HG03457 (cell line): ENCODE measurements at regions not wholly inside any gene's neighbourhood (a gene's known extent, or its start where the extent isn't known, plus 50 kb on each side); places are given as distances from the start of the nearest gene placed in this dataset.
"Not testable (repeated sequence)": the region's sequence is repeated elsewhere in the genome, so short reads cannot be mapped to it uniquely, and the experiment has no call there.

Experiments used
- ATAC-seq: cut with Tn5 transposase; IDR thresholded peaks from one replicate; pipeline ENCODE4 v1.9.1; 2021; ENCODE audit warnings: moderate number of reproducible peaks; ENCODE audit not compliant: unreplicated experiment

GRCh38 chr3:104411757-104412156, 955.0 kb upstream of the ALCAM start:
- ATAC-seq, result no peak

DNA sequence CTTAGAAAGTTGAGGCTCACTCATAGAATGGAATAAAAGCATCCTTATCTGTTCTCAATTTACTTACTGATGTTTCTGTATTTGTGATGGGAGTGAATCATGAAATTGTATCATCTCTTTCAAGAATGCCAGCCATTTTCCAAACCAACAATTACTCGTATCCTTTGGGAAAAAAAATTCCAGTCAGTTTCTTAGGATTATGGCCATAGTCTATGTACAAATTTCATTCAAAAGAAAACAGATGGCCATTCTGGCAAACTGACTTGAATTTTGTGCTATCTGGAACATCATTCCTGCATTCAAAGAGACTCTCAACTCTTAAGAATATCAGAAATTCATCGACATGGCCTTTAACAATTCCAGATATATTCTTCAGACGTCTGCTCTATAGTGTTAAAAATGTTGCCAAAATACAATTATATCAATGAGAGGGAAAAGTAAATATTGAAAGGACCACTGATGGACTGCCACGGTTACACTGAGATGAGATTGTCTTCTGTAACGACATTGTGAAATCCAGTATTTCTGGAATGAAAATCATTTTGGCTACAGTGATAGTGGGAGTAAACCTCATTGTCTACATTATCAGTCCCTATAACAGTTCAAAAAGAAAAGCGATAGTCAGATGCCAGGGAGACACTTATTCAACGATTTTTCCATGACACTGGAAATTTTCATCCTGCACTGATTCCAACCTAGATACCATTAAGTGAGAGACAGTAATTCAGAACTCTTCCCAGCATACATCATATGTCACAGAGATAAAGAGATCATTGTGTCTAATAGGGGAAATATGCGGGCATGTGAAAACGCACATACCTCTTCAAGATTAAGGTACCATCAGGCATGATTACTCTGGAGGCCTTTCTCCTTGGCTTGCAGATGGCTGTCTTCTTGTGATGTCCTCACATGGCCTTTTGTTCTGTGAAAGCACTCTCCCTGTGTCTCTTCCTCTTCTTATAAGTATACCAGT, 953.8 kb upstream of the ALCAM start:
- ATAC-seq, result no peak

GRCh38 chr3:104428337-104428925, 938.3 kb upstream of the ALCAM start:
- ATAC-seq, result no peak

DNA sequence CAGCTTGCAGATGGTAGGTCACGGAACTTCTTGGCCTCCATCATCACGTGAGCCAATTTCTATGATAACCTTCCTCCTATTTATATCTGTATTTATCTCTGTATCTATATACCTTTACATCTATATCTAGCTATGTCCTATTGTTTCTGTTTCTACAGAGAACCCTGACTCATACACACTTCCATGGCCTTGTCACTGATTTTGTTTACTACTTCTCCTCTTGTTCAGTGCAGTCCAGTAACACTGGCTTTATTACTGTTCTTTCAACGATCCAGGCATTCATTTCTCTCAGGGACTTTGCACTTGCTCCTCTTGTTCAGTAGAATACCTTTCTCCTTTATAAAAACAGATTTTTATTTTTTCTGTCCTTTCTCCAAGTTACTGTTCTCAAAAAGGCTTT, 937.0 kb upstream of the ALCAM start:
- ATAC-seq, result no peak

DNA sequence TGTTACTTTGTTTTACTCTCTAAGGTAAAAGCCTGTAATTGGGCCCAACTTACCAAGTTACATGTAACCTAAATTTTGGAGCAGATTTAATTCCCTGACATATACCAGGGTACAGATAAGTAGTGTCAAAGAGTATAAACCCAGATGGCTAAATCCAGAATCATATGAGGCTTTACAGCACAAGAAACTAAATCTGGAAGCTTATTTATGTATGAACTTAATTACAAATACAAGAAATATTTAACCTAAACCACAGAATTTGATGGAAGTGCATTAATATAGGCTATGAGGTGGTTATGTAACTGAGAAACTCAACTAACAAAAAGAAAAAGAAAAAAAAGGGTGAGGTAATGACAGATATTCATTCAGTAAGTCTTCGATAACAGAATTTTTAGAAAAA, 930.2 kb upstream of the ALCAM start:
- no peak for ATAC-seq

GRCh38 chr3:104437131-104437750, 929.5 kb upstream of the ALCAM start:
- ATAC-seq, result no peak

DNA sequence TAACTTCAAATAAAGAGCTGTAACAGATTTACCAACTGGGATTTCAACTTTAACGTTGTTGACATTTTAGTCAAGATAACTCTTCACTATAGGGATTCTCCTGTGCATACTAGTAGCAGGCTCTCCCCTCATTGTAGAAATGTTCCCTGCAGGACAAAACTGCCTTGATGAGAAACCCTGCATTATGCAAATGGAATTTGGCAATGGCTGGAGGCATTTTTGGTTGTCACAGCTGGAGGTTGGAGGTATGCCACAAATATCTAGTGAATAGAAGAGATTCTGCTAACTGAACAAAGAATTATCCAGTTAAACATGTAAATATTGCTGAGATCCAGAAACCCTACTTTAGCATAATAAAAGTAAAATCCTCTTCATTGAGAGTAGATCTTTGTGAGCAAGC, 928.8 kb upstream of the ALCAM start:
- ATAC-seq, result no peak

DNA sequence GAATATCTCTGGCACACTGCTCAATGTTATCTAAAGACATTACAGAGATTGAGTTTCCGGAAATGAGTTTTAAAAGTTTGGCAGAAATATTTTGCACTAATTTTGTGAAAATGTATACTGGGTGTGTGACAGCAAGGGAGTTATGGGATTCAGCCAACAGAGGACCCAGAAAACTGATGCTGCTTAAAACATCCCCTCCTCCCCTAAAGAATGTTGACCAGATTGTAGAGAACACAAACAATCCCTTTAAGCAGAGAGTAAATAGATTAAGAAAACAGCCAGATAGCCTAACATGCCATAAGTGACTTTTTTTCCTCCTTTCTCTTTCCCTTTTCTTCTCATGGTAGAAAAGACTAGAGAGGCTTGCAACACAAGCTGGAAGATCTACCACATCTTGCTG, 928.0 kb upstream of the ALCAM start:
- ATAC-seq, result no peak

DNA sequence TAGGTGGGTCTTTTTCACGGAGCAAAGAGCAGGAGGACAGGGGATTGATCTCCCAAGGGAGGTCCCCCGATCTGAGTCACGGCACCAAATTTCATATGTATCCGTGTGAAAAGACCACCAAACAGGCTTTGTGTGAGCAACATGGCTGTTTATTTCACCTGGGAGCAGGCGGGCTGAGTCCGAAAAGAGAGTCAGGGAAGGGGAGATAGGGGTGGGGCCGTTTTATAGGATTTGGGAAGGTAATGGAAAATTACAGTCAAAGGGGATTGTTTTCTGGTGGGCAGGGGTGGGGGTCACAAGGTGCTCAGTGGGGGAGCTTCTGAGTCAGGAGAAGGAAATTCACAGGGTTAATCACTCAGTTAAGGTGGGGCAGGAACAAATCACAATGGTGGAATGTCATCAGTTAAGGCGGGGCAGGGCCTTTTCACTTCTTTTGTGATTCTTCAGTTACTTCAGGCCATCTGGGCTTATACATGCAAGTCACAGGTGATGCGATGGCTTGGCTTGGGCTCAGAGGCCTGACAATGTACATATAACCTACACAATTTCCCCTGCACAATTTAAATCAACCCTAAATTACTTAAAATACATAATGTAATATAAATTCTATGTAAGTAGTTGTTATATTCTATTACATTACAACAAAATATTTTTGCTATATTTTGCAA, 921.3 kb upstream of the ALCAM start:
- ATAC-seq, result not testable (repeated sequence)

GRCh38 chr3:104447681-104448080, 919.0 kb upstream of the ALCAM start:
- no peak for ATAC-seq

- no peak for ATAC-seq
Measured at GRCh38 chr3:104452697-104453096, 914.0 kb upstream of the ALCAM start.

DNA sequence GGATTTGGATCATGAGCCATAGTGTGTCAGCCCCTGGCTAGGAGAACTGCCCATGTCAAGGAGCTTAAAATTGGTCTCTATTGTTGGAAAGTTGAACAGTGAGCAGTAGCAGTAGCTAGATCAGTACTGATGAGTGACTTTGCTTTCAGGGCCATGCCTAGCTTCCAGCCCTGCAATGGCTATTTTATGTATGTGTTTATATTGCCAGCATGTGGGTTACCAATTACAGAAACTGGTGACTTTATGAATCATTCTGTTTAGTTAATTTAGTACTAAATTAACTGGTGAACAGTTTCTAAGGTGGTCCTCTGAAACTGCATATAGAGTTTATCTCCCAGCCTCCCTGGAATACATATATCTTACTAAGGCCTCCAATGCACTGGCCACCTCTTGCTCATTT, 908.1 kb upstream of the ALCAM start:
- no peak for ATAC-seq

- no peak for ATAC-seq
Measured at GRCh38 chr3:104460477-104461406, 906.0 kb upstream of the ALCAM start.

DNA sequence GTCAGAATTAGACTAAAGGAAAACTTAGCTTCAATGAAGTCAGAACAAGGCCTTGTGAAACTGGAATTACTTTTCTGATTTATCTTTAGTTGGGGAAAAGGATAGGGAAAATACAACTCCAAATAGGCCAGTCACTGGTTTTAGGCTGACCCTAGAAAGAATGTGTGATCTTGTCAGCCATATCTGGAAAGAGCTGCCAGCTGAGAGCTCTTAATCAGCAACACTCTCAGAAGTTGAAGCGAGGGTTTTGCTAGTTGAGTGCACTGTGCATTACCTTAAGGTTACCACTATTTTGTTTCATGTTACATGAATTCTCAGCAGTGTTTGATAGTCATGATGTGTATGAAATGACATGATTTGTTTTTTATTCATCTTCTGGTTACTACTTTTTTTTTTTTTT, 905.3 kb upstream of the ALCAM start:
- ATAC-seq, result no peak

GRCh38 chr3:104472221-104472620, 894.5 kb upstream of the ALCAM start:
- ATAC-seq, result no peak

GRCh38 chr3:104474011-104474410, 892.7 kb upstream of the ALCAM start:
- no peak for ATAC-seq

- ATAC-seq, result no peak
Measured at GRCh38 chr3:104503022-104503421, 863.7 kb upstream of the ALCAM start.

GRCh38 chr3:104510131-104510849, 856.4 kb upstream of the ALCAM start:
- ATAC-seq, result no peak

DNA sequence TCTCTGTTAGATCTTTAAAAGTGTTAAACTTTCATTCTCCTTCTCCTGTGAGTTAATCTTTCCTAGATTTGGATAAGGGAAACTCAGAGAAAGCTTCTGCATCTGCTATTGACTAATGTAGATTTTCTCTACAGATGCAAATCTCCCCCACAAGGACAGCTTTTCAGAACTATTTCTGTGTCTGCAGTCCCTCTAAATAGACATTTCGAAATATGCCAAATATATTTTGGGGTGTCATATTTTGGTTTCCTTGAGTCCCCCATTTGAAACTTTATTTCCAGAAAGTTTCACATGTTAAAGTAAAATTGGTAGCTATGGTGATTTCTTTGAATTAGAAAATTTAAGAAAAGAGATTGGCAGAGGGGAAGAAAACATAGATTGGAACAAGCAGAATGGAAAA, 852.3 kb upstream of the ALCAM start:
- ATAC-seq, result no peak

DNA sequence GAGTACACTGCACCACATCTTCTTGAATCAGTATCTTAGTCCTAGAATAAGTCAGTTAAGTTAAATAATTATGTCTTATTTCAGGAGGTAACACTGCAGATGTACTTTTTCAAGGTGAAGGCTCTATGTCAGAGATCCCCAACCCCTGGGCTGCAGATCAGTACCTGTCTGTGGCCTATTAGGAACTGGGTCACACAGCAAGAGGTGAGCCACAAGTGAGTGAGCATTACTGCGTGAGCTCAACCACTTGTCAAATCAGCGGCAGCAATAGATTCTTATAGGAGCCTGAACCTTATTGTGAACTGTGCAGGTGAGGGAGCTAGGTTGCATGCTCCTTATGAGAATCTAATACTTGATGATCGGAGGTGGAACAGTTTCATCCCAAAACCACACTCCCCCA, 851.9 kb upstream of the ALCAM start:
- ATAC-seq, result no peak
